Neural cell (in vitro differentiated cells): ENCODE measurements at regions not wholly inside any gene's neighbourhood (a gene's known extent, or its start where the extent isn't known, plus 50 kb on each side); places are given as distances from the start of the nearest gene placed in this dataset.

Experiments
- H2AFZ ChIP-seq: fragments of 200-600, 300-800 bp; sonication (generic), shearing (Covaris generic); 2 replicates; pipeline ENCODE4 v1.6.0; 2014; ENCODE audit warnings: low read depth, mild to moderate bottlenecking, antibody characterized with exemption, low read length, moderate library complexity
- H3F3A ChIP-seq: fragments of 200-600 bp; shearing (Covaris generic); 2 replicates; pipeline ENCODE4 v1.6.1; 2016; ENCODE audit warnings: mild to moderate bottlenecking, moderate library complexity, mixed read lengths, antibody characterized with exemption, low read length; ENCODE audit not compliant: insufficient read depth, poor library complexity, severe bottlenecking
- H3K27ac ChIP-seq: fragments of 200-600, 300-800 bp; sonication (generic), shearing (Covaris generic); 2 replicates; pipeline ENCODE4 v1.5.1; 2014; ENCODE audit warnings: mild to moderate bottlenecking, low read length, moderate library complexity
- H3K27me3 ChIP-seq: fragments of 300-800, 200-600 bp; sonication (generic), shearing (Covaris generic); 2 replicates; pipeline ENCODE4 v1.6.0; 2014; ENCODE audit warnings: mild to moderate bottlenecking, low read depth, low read length, moderate library complexity; ENCODE audit not compliant: insufficient read depth
- H3K36me3 ChIP-seq: fragments of 300-800, 200-600 bp; sonication (generic), shearing (Covaris generic); 2 replicates; pipeline ENCODE4 v1.5.1; 2014; ENCODE audit warnings: mild to moderate bottlenecking, antibody characterized with exemption, low read length, moderate library complexity; ENCODE audit not compliant: insufficient read depth
- H3K4me2 ChIP-seq: fragments of 300-800, 200-600 bp; sonication (generic), shearing (Covaris generic); 2 replicates; pipeline ENCODE4 v1.6.0; 2014; ENCODE audit warnings: mild to moderate bottlenecking, low read length
- H3K4me3 ChIP-seq: fragments of 300-800, 200-600 bp; sonication (generic), shearing (Covaris generic); 2 replicates; pipeline ENCODE4 v1.5.1; 2014; ENCODE audit warnings: mild to moderate bottlenecking, low read length, moderate library complexity
- H3K79me2 ChIP-seq: fragments of 200-600 bp; shearing (Covaris generic); replicated peaks from 2 replicates; pipeline ENCODE4 v1.6.0; 2014; ENCODE audit warnings: mild to moderate bottlenecking, low read length, moderate library complexity; ENCODE audit not compliant: insufficient read depth
- H3K9ac ChIP-seq: fragments of 300-800, 200-600 bp; sonication (generic), shearing (Covaris generic); 2 replicates; pipeline ENCODE4 v1.6.1; 2016; ENCODE audit warnings: mild to moderate bottlenecking, low read length, mixed read lengths
- H3K9me2 ChIP-seq: fragments of 200-600 bp; shearing (Covaris generic); 2 replicates; pipeline ENCODE4 v1.6.1; 2016; ENCODE audit warnings: mild to moderate bottlenecking, low read length, mixed read lengths; ENCODE audit not compliant: insufficient read depth
- H3K9me3 ChIP-seq: fragments of 200-600, 300-800 bp; sonication (generic), shearing (Covaris generic); 2 replicates; pipeline ENCODE4 v1.6.1; 2016; ENCODE audit warnings: mild to moderate bottlenecking, mixed run types, low read length, moderate library complexity, mixed read lengths
- H4K20me1 ChIP-seq: fragments of 200-600 bp; shearing (Covaris generic); 2 replicates; pipeline ENCODE4 v1.6.1; 2016; ENCODE audit warnings: mild to moderate bottlenecking, mixed run types; ENCODE audit not compliant: insufficient read depth
- EP300 ChIP-seq: fragments of 450-650 bp; conservative IDR thresholded peaks from 2 replicates; pipeline ENCODE4 v1.6.1; 2014; ENCODE audit warnings: antibody characterized with exemption, mild to moderate bottlenecking, moderate library complexity; ENCODE audit not compliant: poor library complexity, severe bottlenecking
- EZH2 ChIP-seq: fragments of 200-600, 300-800 bp; shearing (Covaris generic), sonication (generic); IDR thresholded peaks from 2 replicates; pipeline ENCODE4 v1.6.1; 2014; ENCODE audit warnings: antibody characterized with exemption, low read length, borderline replicate concordance, mild to moderate bottlenecking; ENCODE audit not compliant: insufficient read depth, poor library complexity, severe bottlenecking
- MXI1 ChIP-seq: fragments of 450-650 bp; conservative IDR thresholded peaks from 2 replicates; pipeline ENCODE4 v1.6.1; 2014; ENCODE audit warnings: antibody characterized with exemption, mild to moderate bottlenecking; ENCODE audit not compliant: poor library complexity, severe bottlenecking
- POLR2AphosphoS5 ChIP-seq: IDR thresholded peaks from 2 replicates; pipeline ENCODE4 v1.6.1; 2012
- RAD21 ChIP-seq: fragments of 450-650 bp; conservative IDR thresholded peaks from 2 replicates; pipeline ENCODE4 v1.6.1; 2014; ENCODE audit warnings: antibody characterized with exemption, mild to moderate bottlenecking, moderate library complexity
- SMC3 ChIP-seq: fragments of 450-650 bp; conservative IDR thresholded peaks from 2 replicates; pipeline ENCODE4 v1.6.1; 2014; ENCODE audit warnings: antibody characterized with exemption, mild to moderate bottlenecking, moderate library complexity; ENCODE audit not compliant: poor library complexity
- TAF1 ChIP-seq: IDR thresholded peaks from 2 replicates; pipeline ENCODE4 v1.6.1; 2012; ENCODE audit warnings: low read depth
- TF ChIP-seq, protein P1 (sequence below): IDR thresholded peaks from 2 replicates; pipeline ENCODE4 v1.6.1; 2012; ENCODE audit warnings: borderline replicate concordance
- TF ChIP-seq, protein P2 (sequence below): fragments of 450-650 bp; IDR thresholded peaks from 2 replicates; pipeline ENCODE4 v1.5.1; 2014; ENCODE audit warnings: antibody characterized with exemption, mild to moderate bottlenecking, moderate library complexity; ENCODE audit not compliant: poor library complexity, severe bottlenecking

DNA sequence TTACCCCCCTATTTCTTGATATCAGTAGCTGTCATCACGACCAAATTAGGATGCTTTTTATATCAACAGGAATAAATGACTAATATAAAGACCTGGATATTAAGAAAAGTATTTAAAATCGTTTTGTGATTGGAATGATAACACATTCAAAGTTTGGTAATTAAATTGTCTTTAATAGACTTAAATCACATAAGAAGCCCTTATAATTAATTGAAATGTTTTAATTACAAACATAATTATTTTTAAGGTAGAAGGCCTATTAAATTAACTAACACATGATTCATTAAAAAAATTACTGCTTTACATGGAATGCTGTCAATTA is 412.4 kb downstream of the FUT8 start:
- TF ChIP-seq POLR2AphosphoS5 (no peak), RAD21 (no peak), EZH2 (no peak), MXI1 (no peak), EP300 (no peak), SMC3 (no peak), TAF1 (no peak)
- TF ChIP-seq, protein P1, sequence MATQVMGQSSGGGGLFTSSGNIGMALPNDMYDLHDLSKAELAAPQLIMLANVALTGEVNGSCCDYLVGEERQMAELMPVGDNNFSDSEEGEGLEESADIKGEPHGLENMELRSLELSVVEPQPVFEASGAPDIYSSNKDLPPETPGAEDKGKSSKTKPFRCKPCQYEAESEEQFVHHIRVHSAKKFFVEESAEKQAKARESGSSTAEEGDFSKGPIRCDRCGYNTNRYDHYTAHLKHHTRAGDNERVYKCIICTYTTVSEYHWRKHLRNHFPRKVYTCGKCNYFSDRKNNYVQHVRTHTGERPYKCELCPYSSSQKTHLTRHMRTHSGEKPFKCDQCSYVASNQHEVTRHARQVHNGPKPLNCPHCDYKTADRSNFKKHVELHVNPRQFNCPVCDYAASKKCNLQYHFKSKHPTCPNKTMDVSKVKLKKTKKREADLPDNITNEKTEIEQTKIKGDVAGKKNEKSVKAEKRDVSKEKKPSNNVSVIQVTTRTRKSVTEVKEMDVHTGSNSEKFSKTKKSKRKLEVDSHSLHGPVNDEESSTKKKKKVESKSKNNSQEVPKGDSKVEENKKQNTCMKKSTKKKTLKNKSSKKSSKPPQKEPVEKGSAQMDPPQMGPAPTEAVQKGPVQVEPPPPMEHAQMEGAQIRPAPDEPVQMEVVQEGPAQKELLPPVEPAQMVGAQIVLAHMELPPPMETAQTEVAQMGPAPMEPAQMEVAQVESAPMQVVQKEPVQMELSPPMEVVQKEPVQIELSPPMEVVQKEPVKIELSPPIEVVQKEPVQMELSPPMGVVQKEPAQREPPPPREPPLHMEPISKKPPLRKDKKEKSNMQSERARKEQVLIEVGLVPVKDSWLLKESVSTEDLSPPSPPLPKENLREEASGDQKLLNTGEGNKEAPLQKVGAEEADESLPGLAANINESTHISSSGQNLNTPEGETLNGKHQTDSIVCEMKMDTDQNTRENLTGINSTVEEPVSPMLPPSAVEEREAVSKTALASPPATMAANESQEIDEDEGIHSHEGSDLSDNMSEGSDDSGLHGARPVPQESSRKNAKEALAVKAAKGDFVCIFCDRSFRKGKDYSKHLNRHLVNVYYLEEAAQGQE = no peak
- TF ChIP-seq, protein P2, sequence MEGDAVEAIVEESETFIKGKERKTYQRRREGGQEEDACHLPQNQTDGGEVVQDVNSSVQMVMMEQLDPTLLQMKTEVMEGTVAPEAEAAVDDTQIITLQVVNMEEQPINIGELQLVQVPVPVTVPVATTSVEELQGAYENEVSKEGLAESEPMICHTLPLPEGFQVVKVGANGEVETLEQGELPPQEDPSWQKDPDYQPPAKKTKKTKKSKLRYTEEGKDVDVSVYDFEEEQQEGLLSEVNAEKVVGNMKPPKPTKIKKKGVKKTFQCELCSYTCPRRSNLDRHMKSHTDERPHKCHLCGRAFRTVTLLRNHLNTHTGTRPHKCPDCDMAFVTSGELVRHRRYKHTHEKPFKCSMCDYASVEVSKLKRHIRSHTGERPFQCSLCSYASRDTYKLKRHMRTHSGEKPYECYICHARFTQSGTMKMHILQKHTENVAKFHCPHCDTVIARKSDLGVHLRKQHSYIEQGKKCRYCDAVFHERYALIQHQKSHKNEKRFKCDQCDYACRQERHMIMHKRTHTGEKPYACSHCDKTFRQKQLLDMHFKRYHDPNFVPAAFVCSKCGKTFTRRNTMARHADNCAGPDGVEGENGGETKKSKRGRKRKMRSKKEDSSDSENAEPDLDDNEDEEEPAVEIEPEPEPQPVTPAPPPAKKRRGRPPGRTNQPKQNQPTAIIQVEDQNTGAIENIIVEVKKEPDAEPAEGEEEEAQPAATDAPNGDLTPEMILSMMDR = no peak

DNA sequence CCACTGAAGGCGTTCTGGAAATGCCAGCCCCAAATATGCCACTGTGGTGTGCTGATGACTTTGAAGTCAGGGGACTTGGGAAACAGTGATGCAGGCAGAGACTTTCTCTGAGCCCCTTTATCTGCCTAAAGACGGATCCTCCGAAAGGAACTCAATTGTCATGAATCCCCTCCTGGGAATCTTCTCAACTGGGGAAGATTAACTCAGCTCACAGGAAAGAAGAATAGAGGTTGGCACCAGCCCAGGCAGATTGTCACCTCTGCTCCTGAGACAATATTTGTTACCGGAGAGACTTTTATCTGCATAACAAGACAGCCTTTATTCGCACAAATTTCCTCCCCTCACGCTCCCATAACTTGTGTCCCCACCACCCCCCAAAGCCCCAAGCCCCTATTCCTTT is 414.4 kb downstream of the FUT8 start:
- H3F3A ChIP-seq = no peaks in the 10 kb centered on the region
- no peaks in the 10 kb centered on the region for H3K36me3 ChIP-seq
- no peak overlapping the region for H3K27ac ChIP-seq
- no peak overlapping the region for H3K9ac ChIP-seq
- no peaks in the 10 kb centered on the region for H3K9me3 ChIP-seq
- no peak overlapping the region for H3K4me2 ChIP-seq
- H4K20me1 ChIP-seq = no peaks in the 10 kb centered on the region
- H3K27me3 ChIP-seq = no peaks in the 10 kb centered on the region
- no peak overlapping the region for H2AFZ ChIP-seq
- H3K4me3 ChIP-seq = no peak overlapping the region
- no peaks in the 10 kb centered on the region for H3K79me2 ChIP-seq
- no peaks in the 10 kb centered on the region for H3K9me2 ChIP-seq
- no peak for TF ChIP-seq RAD21

More for the DNA sequence above, 412.4 kb downstream of the FUT8 start:
- Histone ChIP-seq H2AFZ (no peak overlapping the region), H3K27ac (no peak overlapping the region), H3K4me3 (no peak overlapping the region), H3F3A (no peaks in the 10 kb centered on the region), H3K27me3 (no peaks in the 10 kb centered on the region), H3K4me2 (no peak overlapping the region), H3K9me2 (no peaks in the 10 kb centered on the region), H4K20me1 (no peaks in the 10 kb centered on the region), H3K9me3 (no peaks in the 10 kb centered on the region), H3K9ac (no peak overlapping the region), H3K79me2 (no peaks in the 10 kb centered on the region), H3K36me3 (no peaks in the 10 kb centered on the region)

DNA sequence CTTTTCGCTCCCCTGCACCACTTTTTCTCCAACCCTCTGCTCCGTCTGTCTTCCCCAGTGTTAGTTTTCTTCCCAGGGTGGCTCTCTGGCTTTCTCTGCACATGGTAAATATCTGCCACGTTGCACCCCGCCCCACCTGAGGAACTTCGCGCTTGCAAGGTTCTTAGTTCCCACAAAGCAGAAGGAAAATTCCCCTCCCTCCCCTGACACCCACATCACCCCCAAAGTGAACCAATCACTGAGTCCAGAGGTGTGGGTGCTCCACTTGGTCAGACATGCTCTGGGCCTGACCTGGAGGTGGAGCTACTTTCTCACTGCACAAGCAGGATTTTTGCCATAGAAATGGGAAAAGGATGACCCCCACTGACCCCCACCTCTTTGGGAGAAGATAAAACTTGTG is 415.0 kb downstream of the FUT8 start:
- Histone ChIP-seq H3K79me2 (no peaks in the 10 kb centered on the region), H3K36me3 (no peaks in the 10 kb centered on the region), H3K9me3 (no peaks in the 10 kb centered on the region), H3K9ac (no peak overlapping the region), H2AFZ (no peak overlapping the region), H3F3A (no peaks in the 10 kb centered on the region), H4K20me1 (no peaks in the 10 kb centered on the region), H3K4me2 (no peak overlapping the region), H3K27ac (no peak overlapping the region), H3K27me3 (no peaks in the 10 kb centered on the region), H3K9me2 (no peaks in the 10 kb centered on the region), H3K4me3 (no peak overlapping the region)
- no peak for TF ChIP-seq RAD21
- TF ChIP-seq EP300 = no peak
- TF ChIP-seq POLR2AphosphoS5 = no peak
- no peak for TF ChIP-seq TAF1
- TF ChIP-seq SMC3 = no peak
- TF ChIP-seq MXI1 = no peak
- no peak for TF ChIP-seq EZH2
- TF ChIP-seq, protein P2 = no peak
- TF ChIP-seq, protein P1 = no peak
